Gastroesophageal sphincter (tissue), 4 donors: ENCODE measurements at regions not wholly inside any gene's neighbourhood (a gene's known extent, or its start where the extent isn't known, plus 50 kb on each side); places are given as distances from the start of the nearest gene placed in this dataset.
"Not testable (repeated sequence)": the region's sequence is repeated elsewhere in the genome, so short reads cannot be mapped to it uniquely, and the experiment has no call there.

ENCODE experiments used
- ATAC-seq: fragments of 150-250 bp; one replicate; pipeline ENCODE4 v1.9.1; 2016; ENCODE audit warnings: mild to moderate bottlenecking, moderate library complexity
- H3K27ac ChIP-seq, 4 donors: fragments of 200-600 bp; sonication (generic) in 3 of 4; 1 replicate in 3 of 4; 2 replicates in 1 of 4; pipeline ENCODE4 v1.5.1; 2016 to 2019
- H3K27me3 ChIP-seq: fragments of 200-600 bp; sonication (generic); one replicate; pipeline ENCODE4 v1.5.1; 2019
- H3K36me3 ChIP-seq, 2 donors: fragments of 200-600 bp; sonication (generic); one replicate each; pipeline ENCODE4 v1.5.1; 2019; ENCODE audit warnings: control low read depth in 1 of 2
- H3K4me1 ChIP-seq, 3 donors: fragments of 200-600 bp; sonication (generic); 1 replicate in 2 of 3; 2 replicates in 1 of 3; pipeline ENCODE4 v1.5.1; 2016 to 2019; ENCODE audit warnings: control low read depth in 2 of 3
- H3K4me3 ChIP-seq, 2 donors: fragments of 200-600 bp; sonication (generic); one replicate each; pipeline ENCODE4 v1.5.1; 2019; ENCODE audit warnings: mild to moderate bottlenecking in 1 of 2, moderate library complexity in 1 of 2
- H3K9me3 ChIP-seq, 3 donors: fragments of 200-600 bp; sonication (generic); one replicate each; pipeline ENCODE4 v1.5.1; 2017 to 2019; ENCODE audit warnings: control low read depth in 2 of 3
- EP300 ChIP-seq: sonication (generic); formaldehyde crosslinking; IDR thresholded peaks from one replicate; pipeline ENCODE4 v1.6.1; 2017; ENCODE audit warnings: antibody characterized with exemption, mild to moderate bottlenecking
- POLR2A ChIP-seq, 2 donors: fragments of 450-650 bp; IDR thresholded peaks; one replicate each; pipeline ENCODE4 v1.6.1; 2017; ENCODE audit warnings: antibody characterized with exemption in 2 of 2, mild to moderate bottlenecking in 2 of 2, moderate library complexity in 1 of 2
- POLR2AphosphoS5 ChIP-seq: sonication (generic); formaldehyde crosslinking; IDR thresholded peaks from one replicate; pipeline ENCODE4 v1.6.1; 2017; ENCODE audit warnings: antibody characterized with exemption
- WGBS, 2 donors: methylation state at CpG; one replicate each; pipeline ENCODE4 v1.1.5; 2018; ENCODE audit warnings: low coverage in 1 of 2; 5-methylcytosine and 5-hydroxymethylcytosine counted together
- TF ChIP-seq, protein P1 (sequence below), 4 experiments: fragments of 200-600 bp in 2 of 4; fragments of 450-650 bp in 2 of 4; sonication (generic) in 1 of 4; IDR thresholded peaks; one replicate each; pipeline ENCODE4 v1.5.1; 2017 to 2019; ENCODE audit warnings: antibody characterized with exemption in 4 of 4, mild to moderate bottlenecking in 2 of 4, moderate library complexity in 2 of 4

DNA sequence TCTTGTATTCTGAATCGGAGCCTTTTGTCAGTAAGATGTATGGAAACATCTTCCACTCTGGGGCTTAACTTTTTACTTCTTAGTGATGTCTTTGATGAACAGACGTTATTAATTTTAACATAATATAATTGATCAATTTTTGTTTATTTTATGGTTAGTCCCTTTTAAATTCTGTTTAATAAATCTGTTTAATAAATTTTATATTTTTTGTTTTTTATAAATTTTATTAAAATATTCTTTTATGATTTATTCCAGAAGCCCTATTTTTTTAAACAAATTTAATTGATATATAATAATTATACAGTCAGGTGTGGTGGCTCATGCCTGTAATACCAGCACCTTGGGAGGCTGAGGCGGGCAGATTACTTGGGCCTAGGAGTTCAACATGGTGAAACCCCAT is 235.1 kb downstream of the AEBP2 start:
- Histone ChIP-seq H3K27ac (no peak overlapping the region), H3K9me3 (peaks cover 0 to 7% (median 0%) of the 10 kb centered on the region in 3 donors), H3K4me1 (no peaks in the 10 kb centered on the region), H3K27me3 (no peaks in the 10 kb centered on the region), H3K4me3 (no peak overlapping the region), H3K36me3 (no peaks in the 10 kb centered on the region)
- no peak for ATAC-seq
- no peak for TF ChIP-seq EP300
- no peak for TF ChIP-seq POLR2A (IDR thresholded peaks at IDR 0.05)
- TF ChIP-seq, protein P1, sequence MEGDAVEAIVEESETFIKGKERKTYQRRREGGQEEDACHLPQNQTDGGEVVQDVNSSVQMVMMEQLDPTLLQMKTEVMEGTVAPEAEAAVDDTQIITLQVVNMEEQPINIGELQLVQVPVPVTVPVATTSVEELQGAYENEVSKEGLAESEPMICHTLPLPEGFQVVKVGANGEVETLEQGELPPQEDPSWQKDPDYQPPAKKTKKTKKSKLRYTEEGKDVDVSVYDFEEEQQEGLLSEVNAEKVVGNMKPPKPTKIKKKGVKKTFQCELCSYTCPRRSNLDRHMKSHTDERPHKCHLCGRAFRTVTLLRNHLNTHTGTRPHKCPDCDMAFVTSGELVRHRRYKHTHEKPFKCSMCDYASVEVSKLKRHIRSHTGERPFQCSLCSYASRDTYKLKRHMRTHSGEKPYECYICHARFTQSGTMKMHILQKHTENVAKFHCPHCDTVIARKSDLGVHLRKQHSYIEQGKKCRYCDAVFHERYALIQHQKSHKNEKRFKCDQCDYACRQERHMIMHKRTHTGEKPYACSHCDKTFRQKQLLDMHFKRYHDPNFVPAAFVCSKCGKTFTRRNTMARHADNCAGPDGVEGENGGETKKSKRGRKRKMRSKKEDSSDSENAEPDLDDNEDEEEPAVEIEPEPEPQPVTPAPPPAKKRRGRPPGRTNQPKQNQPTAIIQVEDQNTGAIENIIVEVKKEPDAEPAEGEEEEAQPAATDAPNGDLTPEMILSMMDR (IDR thresholded peaks at IDR 0.05) = no peak
- TF ChIP-seq POLR2AphosphoS5 = no peak
- WGBS, 2 donors = 58 to 71% methylated on average over 3 of the region's 3 CpGs

DNA sequence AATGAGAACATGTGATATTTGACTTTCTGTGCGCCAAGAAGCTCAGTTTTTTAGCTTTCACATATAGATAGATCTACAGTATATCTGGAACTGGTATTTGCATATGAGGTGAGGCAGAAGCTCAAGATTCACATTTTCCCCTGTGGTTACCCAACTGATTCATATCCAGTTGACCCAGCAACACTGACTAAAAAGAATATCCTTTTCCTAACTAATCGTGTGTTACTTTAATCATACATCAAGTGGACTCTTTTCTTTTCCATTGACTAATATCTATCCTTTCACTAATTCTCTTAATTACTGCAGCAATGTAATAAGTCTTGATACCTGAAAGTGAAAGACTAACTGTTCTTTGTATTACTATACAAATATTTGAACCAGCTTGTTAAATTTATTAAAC is 236.1 kb downstream of the AEBP2 start:
- Histone ChIP-seq H3K27ac (no peak overlapping the region), H3K9me3 (peaks cover 0 to 7% (median 0%) of the 10 kb centered on the region in 3 donors), H3K4me3 (no peak overlapping the region), H3K27me3 (no peaks in the 10 kb centered on the region), H3K4me1 (no peaks in the 10 kb centered on the region), H3K36me3 (no peaks in the 10 kb centered on the region)
- no peak for ATAC-seq
- 89 to 90% methylated on average over 2 of the region's 2 CpGs for WGBS, 2 donors
- TF ChIP-seq, protein P1 (IDR thresholded peaks at IDR 0.05) = no peak
- TF ChIP-seq POLR2A (IDR thresholded peaks at IDR 0.05) = no peak
- no peak for TF ChIP-seq POLR2AphosphoS5
- TF ChIP-seq EP300 = no peak

DNA sequence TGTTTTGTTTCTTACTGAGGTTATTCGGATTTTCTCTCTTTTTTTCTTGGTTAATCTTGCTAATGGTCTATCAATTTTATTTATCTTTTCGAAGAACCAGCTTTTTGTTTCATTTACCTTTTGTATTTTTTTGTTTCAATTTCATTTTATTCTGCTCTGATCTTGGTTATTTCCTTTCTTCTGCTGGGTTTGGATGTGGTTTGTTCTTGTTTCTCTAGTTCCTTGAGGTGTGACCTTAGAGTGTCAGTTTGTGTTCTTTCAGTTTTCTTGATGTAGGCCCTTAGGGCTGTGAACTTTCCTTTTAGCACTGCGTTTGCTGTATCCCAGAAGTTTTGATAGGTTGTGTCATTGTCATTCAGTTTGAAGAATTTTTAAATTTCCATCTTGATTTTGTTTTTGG is 239.2 kb downstream of the AEBP2 start:
- H3K27ac ChIP-seq, H3K9me3 ChIP-seq, H3K36me3 ChIP-seq, ATAC-seq, H3K4me1 ChIP-seq, H3K4me3 ChIP-seq, H3K27me3 ChIP-seq: not testable (repeated sequence)
- 97% methylated on average over 2 of the region's 3 CpGs; no CpG with 5 or more reads in 1 of the 2 donors for WGBS, 2 donors

DNA sequence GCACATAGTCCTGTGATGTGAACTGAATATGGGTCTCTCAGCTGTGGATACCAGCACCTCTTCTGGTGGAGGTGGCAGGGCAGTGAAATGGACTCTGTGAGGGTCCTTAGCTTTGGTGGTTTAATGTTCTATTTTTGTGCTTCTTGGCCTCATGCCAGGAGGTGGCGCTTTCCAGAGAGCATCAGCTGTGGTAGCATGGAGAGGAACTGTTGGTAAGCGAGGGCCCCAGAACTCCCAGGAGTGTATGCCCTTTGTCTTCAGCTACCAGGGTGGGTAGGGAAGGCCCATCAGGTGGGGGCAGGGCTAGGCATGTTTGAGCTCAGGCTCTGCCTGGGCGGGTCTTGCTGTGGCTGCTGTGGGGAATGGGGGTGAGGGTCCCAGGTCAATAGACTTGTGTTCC is 241.7 kb downstream of the AEBP2 start:
- H3K9me3 ChIP-seq = peaks cover 0 to 7% (median 0%) of the 10 kb centered on the region in 3 donors
- H3K4me1 ChIP-seq = no peaks in the 10 kb centered on the region

DNA sequence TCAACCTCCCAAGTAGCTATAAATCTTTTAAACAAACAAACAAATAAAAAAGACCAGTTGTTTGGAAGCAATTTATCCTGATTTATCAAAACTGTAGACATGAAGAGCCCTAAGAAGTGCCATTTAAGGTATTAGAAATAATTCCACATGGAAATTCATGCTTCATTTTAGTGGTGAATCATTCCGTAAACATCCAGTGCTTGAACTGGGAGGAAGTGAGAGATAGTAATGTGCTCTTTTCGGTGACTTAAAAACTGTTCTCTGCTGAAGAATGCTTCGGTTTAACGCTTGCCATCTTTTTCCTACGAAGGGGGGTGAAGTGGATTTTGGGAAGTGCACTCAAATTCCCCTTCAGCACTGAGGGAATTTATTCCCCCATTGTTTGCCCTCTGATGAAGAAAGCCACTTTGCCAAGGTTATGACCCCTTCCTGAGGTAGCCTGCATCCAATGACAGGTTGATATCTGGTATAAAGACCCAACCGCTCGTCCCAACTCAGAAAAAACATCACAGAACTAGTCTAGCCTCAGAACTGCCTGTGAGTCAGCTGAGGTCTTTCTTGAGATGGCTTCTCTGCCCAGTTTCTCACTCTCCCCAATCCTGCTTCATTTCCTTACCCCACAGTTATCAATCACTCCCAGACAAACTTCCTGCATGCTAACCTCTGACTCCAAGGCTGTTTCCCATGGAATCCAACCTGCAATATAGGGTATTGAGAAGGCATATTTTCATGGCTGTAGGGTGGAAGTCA is 244.1 kb downstream of the AEBP2 start:
- H3K4me3 ChIP-seq = no peak overlapping the region
- ATAC-seq = no peak
- TF ChIP-seq POLR2AphosphoS5 (no peak), EP300 (no peak), POLR2A (IDR thresholded peaks at IDR 0.05) (no peak)
- TF ChIP-seq, protein P1 (IDR thresholded peaks at IDR 0.05) = no peak
- H3K36me3 ChIP-seq = no peaks in the 10 kb centered on the region
- no peaks in the 10 kb centered on the region for H3K4me1 ChIP-seq
- WGBS, 2 donors = 51 to 79% methylated on average over 5 to 7 of the region's 7 CpGs
- H3K27ac ChIP-seq = no peak overlapping the region
- peaks cover 0 to 7% (median 0%) of the 10 kb centered on the region in 3 donors for H3K9me3 ChIP-seq
- no peaks in the 10 kb centered on the region for H3K27me3 ChIP-seq

More for the DNA sequence above, 241.7 kb downstream of the AEBP2 start:
- Histone ChIP-seq H3K36me3 (no peaks in the 10 kb centered on the region), H3K27me3 (no peaks in the 10 kb centered on the region), H3K4me3 (no peak overlapping the region), H3K27ac (no peak overlapping the region)
- no peak for TF ChIP-seq POLR2A (IDR thresholded peaks at IDR 0.05)
- no peak for TF ChIP-seq POLR2AphosphoS5
- TF ChIP-seq, protein P1 (IDR thresholded peaks at IDR 0.05) = no peak
- no peak for TF ChIP-seq EP300
- no peak for ATAC-seq
- 83% methylated on average over 2 of the region's 3 CpGs; no CpG with 5 or more reads in 1 of the 2 donors for WGBS, 2 donors
